Karpas-422 (cell line): ENCODE measurements at regions not wholly inside any gene's neighbourhood (a gene's known extent, or its start where the extent isn't known, plus 50 kb on each side); places are given as distances from the start of the nearest gene placed in this dataset.

Experiments used
- DNase-seq: peaks from one replicate; pipeline ENCODE4 v3.0.0-alpha.2; 2015
- H2AFZ ChIP-seq: fragments of 200-600 bp; sonication (generic); 2 replicates; pipeline ENCODE4 v1.6.1; 2014; ENCODE audit warnings: antibody characterized with exemption, low read length, mixed read lengths
- H3K27ac ChIP-seq: fragments of 200-600 bp; sonication (generic); 2 replicates; pipeline ENCODE4 v1.5.1; 2014; ENCODE audit warnings: mild to moderate bottlenecking, low read length, moderate library complexity
- H3K27me3 ChIP-seq: fragments of 200-600 bp; sonication (generic); 2 replicates; pipeline ENCODE4 v1.6.1; 2014; ENCODE audit warnings: low read length, mixed read lengths
- H3K36me3 ChIP-seq: fragments of 200-600 bp; sonication (generic); 2 replicates; pipeline ENCODE4 v1.6.1; 2014; ENCODE audit warnings: low read length, mixed read lengths; ENCODE audit not compliant: insufficient read depth
- H3K4me1 ChIP-seq: fragments of 200-600 bp; sonication (generic); 2 replicates; pipeline ENCODE4 v1.6.1; 2014; ENCODE audit warnings: mild to moderate bottlenecking, low read length, mixed read lengths
- H3K4me2 ChIP-seq: fragments of 200-600 bp; sonication (generic); 2 replicates; pipeline ENCODE4 v1.6.1; 2014; ENCODE audit warnings: low read length, low read depth, mild to moderate bottlenecking; ENCODE audit not compliant: poor library complexity, severe bottlenecking
- H3K4me3 ChIP-seq: fragments of 200-600 bp; sonication (generic); 2 replicates; pipeline ENCODE4 v1.5.1; 2014; ENCODE audit warnings: mild to moderate bottlenecking, antibody characterized with exemption, low read length, mixed read lengths
- H3K79me2 ChIP-seq: fragments of 200-600 bp; sonication (generic); 2 replicates; pipeline ENCODE4 v1.6.1; 2014; ENCODE audit warnings: mild to moderate bottlenecking, low read length, mixed read lengths
- H3K9ac ChIP-seq: fragments of 200-600 bp; sonication (generic); 2 replicates; pipeline ENCODE4 v1.6.0; 2014; ENCODE audit warnings: low read length
- H3K9me2 ChIP-seq: fragments of 200-600 bp; sonication (generic), shearing (Covaris generic); replicated peaks from 2 replicates; pipeline ENCODE4 v1.6.0; 2014; ENCODE audit warnings: mild to moderate bottlenecking, low read length, moderate library complexity; ENCODE audit not compliant: insufficient read depth
- H3K9me3 ChIP-seq: fragments of 300-700, 200-600 bp; sonication (generic); 2 replicates; pipeline ENCODE4 v1.6.1; 2014; ENCODE audit warnings: low read length, mixed read lengths
- H4K20me1 ChIP-seq: fragments of 200-600 bp; sonication (generic); 2 replicates; pipeline ENCODE4 v1.6.1; 2014; ENCODE audit warnings: mild to moderate bottlenecking, antibody characterized with exemption, low read length, low read depth; ENCODE audit not compliant: insufficient read depth

DNA sequence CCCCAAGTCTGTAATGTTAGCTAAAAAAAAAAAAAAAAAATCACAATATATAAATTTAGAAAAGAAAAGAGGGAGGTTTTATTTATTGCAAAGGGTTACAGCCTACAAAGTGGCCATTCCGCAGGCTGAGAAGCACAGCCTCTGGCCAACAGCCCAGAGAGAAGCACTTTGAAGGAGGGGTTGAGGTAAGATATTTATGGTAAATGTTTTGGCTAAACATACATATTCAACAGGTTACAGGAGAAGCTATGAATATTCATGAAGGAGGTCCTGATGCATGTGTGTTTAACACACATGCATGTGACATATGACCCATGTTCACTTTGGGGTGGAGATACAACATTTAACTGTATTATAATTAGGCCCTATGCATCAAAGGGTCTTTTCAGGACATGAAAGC is 158.5 kb downstream of the TMEM114 start:
- no peaks in the 10 kb centered on the region for H3K9me2 ChIP-seq
- H3K4me2 ChIP-seq: no peak overlapping the region
- no peak overlapping the region for H3K4me3 ChIP-seq
- no peaks in the 10 kb centered on the region for H3K79me2 ChIP-seq
- no peaks in the 10 kb centered on the region for H3K27me3 ChIP-seq
- H2AFZ ChIP-seq: no peak overlapping the region
- no peak for DNase-seq
- H3K9ac ChIP-seq: no peak overlapping the region
- H3K36me3 ChIP-seq: no peaks in the 10 kb centered on the region
- H3K9me3 ChIP-seq: no peaks in the 10 kb centered on the region
- H3K4me1 ChIP-seq: no peaks in the 10 kb centered on the region
- no peaks in the 10 kb centered on the region for H4K20me1 ChIP-seq
- no peak overlapping the region for H3K27ac ChIP-seq

DNA sequence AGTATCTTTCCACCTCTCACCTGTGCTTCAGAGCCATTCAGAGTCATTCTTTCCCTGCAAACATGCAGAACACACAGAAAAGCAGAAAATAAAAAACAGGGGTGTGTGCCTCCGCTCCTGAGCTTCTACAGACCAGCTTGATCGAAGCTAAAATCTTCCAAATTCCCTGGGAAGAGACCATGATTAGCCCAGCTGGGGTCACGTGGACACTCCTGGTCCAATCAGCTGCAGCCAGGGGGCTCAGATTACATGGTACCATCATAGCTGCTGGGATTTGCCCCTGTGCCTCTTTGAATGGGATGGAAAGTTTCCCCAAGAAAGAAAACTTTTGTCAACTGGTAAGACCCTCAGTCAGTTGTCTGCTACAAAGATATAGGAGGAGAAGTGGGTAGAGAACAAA is 159.9 kb downstream of the TMEM114 start:
- Histone ChIP-seq H3K4me3 (no peak overlapping the region), H3K9me2 (no peaks in the 10 kb centered on the region), H3K4me1 (no peaks in the 10 kb centered on the region), H4K20me1 (no peaks in the 10 kb centered on the region), H3K9me3 (no peaks in the 10 kb centered on the region), H3K36me3 (no peaks in the 10 kb centered on the region), H2AFZ (no peak overlapping the region), H3K79me2 (no peaks in the 10 kb centered on the region), H3K27me3 (no peaks in the 10 kb centered on the region), H3K27ac (no peak overlapping the region), H3K9ac (no peak overlapping the region), H3K4me2 (no peak overlapping the region)
- DNase-seq: no peak

DNA sequence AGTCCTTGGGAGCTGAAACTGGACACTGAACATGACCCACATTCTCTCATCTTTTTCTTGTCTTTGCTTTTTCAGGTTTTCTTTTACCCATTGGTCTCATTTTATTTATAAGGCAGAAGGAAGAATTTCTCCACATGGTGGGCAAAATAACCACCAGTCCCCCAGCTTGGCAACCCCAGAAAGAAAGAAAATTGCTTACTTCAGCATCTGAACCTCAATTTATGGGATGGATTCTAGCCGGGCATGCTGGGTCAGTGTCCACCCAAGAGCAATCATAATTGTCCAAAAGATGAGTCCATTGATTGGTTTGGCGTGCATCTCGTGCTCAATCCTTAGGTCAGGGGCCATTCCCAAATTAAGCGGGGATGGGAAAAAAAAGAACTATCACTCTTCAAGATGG is 163.7 kb downstream of the TMEM114 start:
- no peak for DNase-seq
- H3K4me1 ChIP-seq: no peaks in the 10 kb centered on the region
- H3K36me3 ChIP-seq: no peaks in the 10 kb centered on the region
- no peak overlapping the region for H2AFZ ChIP-seq
- no peaks in the 10 kb centered on the region for H3K79me2 ChIP-seq
- H3K27ac ChIP-seq: no peak overlapping the region
- H3K9me2 ChIP-seq: no peaks in the 10 kb centered on the region
- H3K4me3 ChIP-seq: no peak overlapping the region
- H3K27me3 ChIP-seq: no peaks in the 10 kb centered on the region
- no peak overlapping the region for H3K4me2 ChIP-seq
- H3K9me3 ChIP-seq: no peaks in the 10 kb centered on the region
- H4K20me1 ChIP-seq: no peaks in the 10 kb centered on the region
- no peak overlapping the region for H3K9ac ChIP-seq

DNA sequence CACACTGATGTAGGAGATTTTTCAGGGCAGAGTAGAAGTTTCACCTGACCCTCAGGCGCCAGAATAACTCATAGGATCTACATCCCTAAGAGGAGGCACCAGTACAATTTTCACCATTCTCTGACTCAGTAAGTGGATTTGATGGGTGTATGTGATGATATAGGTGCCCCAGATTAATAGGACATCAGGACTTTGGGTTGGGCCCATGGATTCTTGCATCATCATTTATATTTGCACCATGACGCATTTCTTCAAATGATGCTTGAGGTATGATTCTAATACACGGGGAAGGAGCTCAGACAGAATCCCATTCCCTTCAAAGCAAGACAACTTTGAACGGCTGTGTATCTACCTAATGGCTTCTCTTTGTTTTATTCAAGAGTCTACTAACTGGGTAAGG is 173.2 kb downstream of the TMEM114 start:
- H3K36me3 ChIP-seq: no peaks in the 10 kb centered on the region
- H3K9ac ChIP-seq: no peak overlapping the region
- no peaks in the 10 kb centered on the region for H3K9me3 ChIP-seq
- H3K4me2 ChIP-seq: no peak overlapping the region
- no peaks in the 10 kb centered on the region for H3K79me2 ChIP-seq
- no peaks in the 10 kb centered on the region for H3K9me2 ChIP-seq
- no peaks in the 10 kb centered on the region for H4K20me1 ChIP-seq
- H3K27me3 ChIP-seq: no peaks in the 10 kb centered on the region
- H2AFZ ChIP-seq: no peak overlapping the region
- H3K27ac ChIP-seq: no peak overlapping the region
- H3K4me3 ChIP-seq: no peak overlapping the region
- H3K4me1 ChIP-seq: no peaks in the 10 kb centered on the region
- DNase-seq: no peak

DNA sequence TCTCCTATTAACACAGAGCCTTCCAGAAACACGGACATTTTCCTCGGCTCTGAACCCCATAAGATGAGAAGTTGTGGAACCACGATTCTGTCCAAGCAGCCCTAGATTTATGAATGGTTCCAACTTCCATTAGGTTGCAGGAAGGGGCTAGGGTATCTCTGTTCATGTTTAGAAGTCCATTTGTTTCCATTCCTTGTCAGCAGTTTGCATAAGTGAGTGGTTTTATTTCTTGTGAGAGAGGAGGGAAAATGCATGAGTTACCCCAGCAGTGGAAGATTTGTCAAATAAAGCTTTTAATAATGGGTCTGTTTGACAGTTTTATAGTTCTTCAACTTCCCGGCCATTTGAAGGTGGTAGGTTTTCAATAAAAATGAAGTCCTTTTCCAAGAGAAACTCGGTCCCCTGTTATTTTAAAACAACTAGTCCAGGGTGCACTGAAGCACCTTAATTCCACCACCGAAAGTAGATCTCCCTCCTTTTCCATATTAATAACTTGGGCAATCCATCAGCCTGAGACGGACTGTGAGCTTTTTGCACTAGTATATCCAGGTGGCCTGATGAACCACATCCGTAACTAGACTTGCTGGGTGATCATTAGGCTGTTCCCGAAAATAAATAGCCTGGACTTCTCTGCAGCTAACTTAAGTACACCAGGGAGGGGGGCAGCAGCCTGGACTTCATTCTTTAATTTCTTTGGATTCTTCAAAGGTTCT is 181.3 kb downstream of the TMEM114 start:
- H3K4me3 ChIP-seq: no peak overlapping the region
- H3K9me2 ChIP-seq: 0 out of 2 replicates have a peak, but pooled peaks cover 2% of the 10 kb centered on the region

DNA sequence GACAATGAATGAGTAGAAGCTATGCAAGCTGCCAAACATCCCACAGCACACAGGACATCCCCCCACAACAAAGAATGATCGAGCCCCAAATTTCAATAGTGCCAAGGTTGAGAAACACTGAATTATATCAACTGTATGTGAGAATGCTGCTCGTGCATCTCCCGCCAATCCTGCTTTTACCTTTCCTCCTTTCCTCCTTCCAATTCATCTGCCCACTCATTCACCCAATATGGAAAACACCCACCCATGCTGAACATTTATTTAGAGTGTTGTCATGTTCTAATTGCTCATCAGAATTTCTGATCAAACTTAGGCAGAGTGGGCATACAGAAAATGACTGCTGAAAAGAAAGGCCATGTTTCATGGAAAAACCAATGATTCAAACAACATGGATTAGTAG is 183.0 kb downstream of the TMEM114 start:
- H3K27ac ChIP-seq: no peak overlapping the region
- DNase-seq: no peak
- H3K9ac ChIP-seq: no peak overlapping the region
- H3K9me2 ChIP-seq: 0 out of 2 replicates have a peak, but pooled peaks cover 2% of the 10 kb centered on the region
- no peaks in the 10 kb centered on the region for H3K36me3 ChIP-seq
- no peaks in the 10 kb centered on the region for H4K20me1 ChIP-seq
- no peaks in the 10 kb centered on the region for H3K27me3 ChIP-seq
- H2AFZ ChIP-seq: no peak overlapping the region
- H3K4me3 ChIP-seq: no peak overlapping the region
- H3K79me2 ChIP-seq: no peaks in the 10 kb centered on the region
- H3K4me1 ChIP-seq: no peaks in the 10 kb centered on the region
- H3K4me2 ChIP-seq: no peak overlapping the region
- no peaks in the 10 kb centered on the region for H3K9me3 ChIP-seq

More for the DNA sequence above, 181.3 kb downstream of the TMEM114 start:
- no peak for DNase-seq
- Histone ChIP-seq H4K20me1 (no peaks in the 10 kb centered on the region), H3K27ac (no peak overlapping the region), H2AFZ (no peak overlapping the region), H3K79me2 (no peaks in the 10 kb centered on the region), H3K4me2 (no peak overlapping the region), H3K4me1 (no peaks in the 10 kb centered on the region), H3K9me3 (no peaks in the 10 kb centered on the region), H3K27me3 (no peaks in the 10 kb centered on the region), H3K9ac (no peak overlapping the region), H3K36me3 (no peaks in the 10 kb centered on the region)

DNA sequence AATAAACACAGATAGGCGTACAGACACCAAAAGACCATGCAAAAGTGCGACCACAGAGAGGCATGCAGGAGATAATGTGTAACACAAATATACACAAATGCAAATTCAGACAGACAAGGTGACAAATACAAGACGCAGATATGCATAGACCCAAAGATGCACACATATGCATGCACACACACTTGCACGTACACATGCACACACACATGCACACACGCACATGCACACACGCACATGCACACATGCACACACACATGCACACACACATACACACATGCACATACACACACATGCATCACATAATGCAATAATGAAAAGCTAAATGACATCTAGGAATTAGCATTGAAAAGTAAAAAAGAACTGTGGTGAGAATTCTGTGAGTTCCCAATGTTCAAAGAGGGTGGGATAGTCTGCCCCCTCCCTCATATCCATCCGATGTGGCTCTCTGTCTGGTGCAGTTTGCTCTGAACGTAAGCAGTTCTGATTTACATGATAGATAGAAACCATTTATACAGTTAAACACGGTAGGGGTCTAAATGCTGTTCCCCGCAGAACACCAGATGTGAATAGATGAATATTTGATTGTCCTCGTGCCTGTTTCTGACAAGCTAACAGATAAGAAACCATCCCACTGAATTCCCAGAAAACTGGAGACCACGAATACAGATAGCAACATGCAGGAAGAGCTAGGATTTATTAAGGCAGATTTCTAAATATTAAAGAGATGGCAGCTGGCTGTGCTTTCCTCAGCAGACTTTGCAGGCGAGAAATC is 186.1 kb downstream of the TMEM114 start:
- Histone ChIP-seq H3K36me3 (no peaks in the 10 kb centered on the region), H3K4me1 (no peaks in the 10 kb centered on the region), H3K9me2 (no peaks in the 10 kb centered on the region), H3K27ac (no peak overlapping the region), H3K9me3 (no peaks in the 10 kb centered on the region), H3K9ac (no peak overlapping the region), H3K4me3 (no peak overlapping the region), H2AFZ (no peak overlapping the region), H3K79me2 (no peaks in the 10 kb centered on the region), H4K20me1 (no peaks in the 10 kb centered on the region), H3K27me3 (no peaks in the 10 kb centered on the region), H3K4me2 (no peak overlapping the region)
- DNase-seq: no peak

DNA sequence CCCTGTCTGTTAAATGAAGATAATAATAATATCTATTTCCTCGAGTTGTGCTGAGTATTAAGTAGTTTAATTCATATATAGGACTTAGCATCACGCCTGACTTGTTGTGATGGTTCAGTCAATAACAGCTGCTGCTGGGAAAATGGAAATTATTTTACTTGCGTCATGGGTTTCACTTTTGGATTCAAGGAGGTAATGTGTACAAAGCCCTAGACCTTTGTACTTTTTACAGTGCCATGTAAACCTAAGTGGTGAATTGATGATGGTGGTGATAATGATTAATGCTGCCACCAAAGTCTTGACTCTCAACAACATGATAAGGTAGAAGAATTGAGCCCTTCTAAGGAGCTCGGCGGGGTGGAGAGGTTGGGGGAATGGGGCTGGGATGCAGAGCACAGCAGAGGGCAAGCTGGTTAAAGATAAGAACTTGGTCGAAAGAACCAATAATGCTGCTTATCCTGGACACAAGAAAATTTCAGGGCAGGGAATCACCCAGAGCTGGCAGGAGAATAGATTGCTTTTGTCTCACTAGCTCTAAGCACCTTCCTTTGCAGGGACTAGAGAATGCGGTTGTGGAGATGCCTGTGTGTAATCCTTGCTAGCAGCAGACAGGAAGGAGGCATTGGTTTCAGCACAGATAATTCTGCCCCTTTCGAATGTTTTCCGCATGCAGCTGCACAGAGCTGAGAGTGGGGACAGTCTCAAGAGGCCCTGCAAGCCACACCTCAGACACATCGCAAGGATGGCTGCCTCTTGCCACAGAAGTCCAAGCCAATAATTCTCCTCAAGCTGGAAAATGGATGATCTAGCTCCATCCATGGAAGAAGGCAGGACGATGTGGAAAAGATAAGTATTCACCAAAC is 187.1 kb downstream of the TMEM114 start:
- Histone ChIP-seq H3K27ac (no peak overlapping the region), H2AFZ (no peak overlapping the region), H3K4me1 (no peaks in the 10 kb centered on the region), H3K4me3 (no peak overlapping the region), H4K20me1 (no peaks in the 10 kb centered on the region), H3K36me3 (no peaks in the 10 kb centered on the region), H3K79me2 (no peaks in the 10 kb centered on the region), H3K4me2 (no peak overlapping the region), H3K9me2 (no peaks in the 10 kb centered on the region), H3K9me3 (no peaks in the 10 kb centered on the region), H3K9ac (no peak overlapping the region), H3K27me3 (no peaks in the 10 kb centered on the region)
- DNase-seq: no peak
